PC-9 (cell line): ENCODE measurements at regions not wholly inside any gene's neighbourhood (a gene's known extent, or its start where the extent isn't known, plus 50 kb on each side); places are given as distances from the start of the nearest gene placed in this dataset.
A peak's percentile ranks its signal among the peaks of the same experiment; 100 is the strongest.

Experiments used
- BruUV-seq: library from RNA; stranded (reverse); fragments of 400-500 nt; replicated peaks from 2 replicates; lab custom pipeline; 2021; lab: Mats Ljungman, UMichigan
- CTCF ChIA-PET: fragments of 300-600 bp; sonication (Branson Sonifier 250); formaldehyde crosslinking; loops from one replicate; lab custom pipeline; 2022; ENCODE audit warnings: antibody characterized with exemption; lab: Charles Lee
- POLR2A ChIA-PET: fragments of 300-600 bp; sonication (Branson Sonifier 250); formaldehyde crosslinking; loops from one replicate; lab custom pipeline; 2022; ENCODE audit warnings: antibody characterized with exemption; ENCODE audit not compliant: unreplicated experiment; lab: Charles Lee
- DNase-seq, 2 experiments: peaks; one replicate each; pipeline versions ENCODE4 v3.0.0 to v3.0.0-alpha.2; 2015 to 2022; ENCODE audit warnings: mixed read lengths in 1 of 2
- H2AFZ ChIP-seq: fragments of 200-600 bp; sonication (generic); 2 replicates; pipeline ENCODE4 v1.8.1; 2017; ENCODE audit warnings: antibody characterized with exemption
- H3F3A ChIP-seq: fragments of 200-600 bp; sonication (generic); 2 replicates; pipeline ENCODE4 v1.8.1; 2017; ENCODE audit warnings: antibody characterized with exemption, mild to moderate bottlenecking, low read depth; ENCODE audit not compliant: insufficient read depth
- H3K27ac ChIP-seq: fragments of 200-600 bp; sonication (generic); 2 replicates; pipeline ENCODE4 v1.6.1; 2016; ENCODE audit warnings: mixed run types
- H3K27me3 ChIP-seq: fragments of 200-600 bp; sonication (generic); 2 replicates; pipeline ENCODE4 v1.6.1; 2016; ENCODE audit warnings: low read depth, mixed run types; ENCODE audit not compliant: insufficient read depth
- H3K36me3 ChIP-seq: fragments of 200-600 bp; sonication (generic); 2 replicates; pipeline ENCODE4 v1.6.1; 2016; ENCODE audit warnings: low read depth, mixed run types
- H3K4me1 ChIP-seq: fragments of 200-600 bp; sonication (generic); replicated peaks from 2 replicates; pipeline ENCODE4 v1.6.1; 2016; ENCODE audit warnings: mixed run types; ENCODE audit not compliant: insufficient read depth
- H3K4me2 ChIP-seq: fragments of 200-600 bp; sonication (generic); 2 replicates; pipeline ENCODE4 v1.6.1; 2017; ENCODE audit warnings: mixed run types
- H3K4me3 ChIP-seq: fragments of 200-600 bp; sonication (generic); 2 replicates; pipeline ENCODE4 v1.6.1; 2016; ENCODE audit warnings: mixed run types
- H3K79me2 ChIP-seq: fragments of 200-600 bp; sonication (generic); 2 replicates; pipeline ENCODE4 v1.6.1; 2017; ENCODE audit warnings: low read depth, mixed run types
- H3K9me2 ChIP-seq: fragments of 200-600 bp; sonication (generic); 2 replicates; pipeline ENCODE4 v1.8.1; 2017; ENCODE audit warnings: mild to moderate bottlenecking; ENCODE audit not compliant: insufficient read depth
- H3K9me3 ChIP-seq: fragments of 200-600 bp; sonication (generic); 2 replicates; pipeline ENCODE4 v1.8.1; 2016; ENCODE audit warnings: low read depth; ENCODE audit not compliant: insufficient read depth
- H4K20me1 ChIP-seq: fragments of 200-600 bp; sonication (generic); 2 replicates; pipeline ENCODE4 v1.8.1; 2017; ENCODE audit not compliant: insufficient read depth
- EZH2 ChIP-seq: fragments of 200-600 bp; sonication (generic); IDR thresholded peaks from 2 replicates; pipeline ENCODE4 v1.8.0; 2017; ENCODE audit warnings: antibody characterized with exemption, low read depth
- intact Hi-C: fragments of 100-400 bp; cut with micrococcal nuclease; formaldehyde crosslinking; loops from one replicate; pipeline ENCODE4 v1.10.0; 2022; ENCODE audit not compliant: unreplicated experiment
- TF ChIP-seq, protein P1 (sequence below): fragments of 200-600 bp; sonication (generic); conservative IDR thresholded peaks from 2 replicates; pipeline ENCODE4 v1.6.1; 2017; ENCODE audit warnings: mixed run types, antibody characterized with exemption, mild to moderate bottlenecking, moderate library complexity

DNA sequence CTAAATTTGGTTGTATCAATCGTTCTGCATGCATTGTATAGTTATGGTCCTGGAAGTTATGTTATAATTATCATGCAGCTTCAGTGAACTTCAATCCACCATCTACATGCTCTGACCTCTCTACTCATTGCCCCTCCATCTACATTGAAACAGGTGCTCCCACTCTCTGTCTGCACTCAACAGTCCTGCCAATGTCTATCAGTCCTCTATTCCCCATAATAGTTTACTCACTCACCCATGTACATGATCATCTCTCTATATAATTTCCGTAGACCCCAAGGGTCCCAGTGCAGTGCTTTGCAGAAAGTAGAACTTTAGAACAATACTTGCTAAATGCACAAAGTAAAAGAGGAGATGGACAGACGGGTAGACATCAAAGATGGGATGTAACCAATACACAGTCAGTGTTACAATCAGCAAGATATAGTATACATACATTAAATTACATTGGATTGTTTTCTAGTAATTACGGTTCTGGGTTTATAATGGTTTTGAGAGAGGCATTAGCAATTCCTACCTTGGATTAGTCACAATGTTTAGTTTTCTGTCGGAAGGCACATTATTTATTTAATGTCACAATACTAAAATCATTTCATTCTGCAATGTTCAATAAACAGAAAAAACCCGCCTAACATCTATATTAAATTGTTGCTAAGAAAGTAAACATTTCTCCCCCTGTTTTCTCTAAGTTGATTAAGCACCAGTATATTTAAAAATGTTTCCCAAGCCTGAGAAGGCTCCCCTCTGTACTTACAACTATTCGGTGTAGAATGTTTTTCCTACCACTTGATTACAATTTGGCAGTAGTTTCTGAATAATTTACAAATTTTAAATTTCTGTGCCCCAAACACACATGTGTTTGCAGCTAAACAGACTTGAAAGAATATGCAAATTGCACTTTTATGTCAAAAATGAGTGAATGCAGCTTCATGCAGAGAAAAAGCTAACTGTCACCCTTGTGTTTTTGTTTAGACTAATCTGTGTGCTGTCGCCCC is 94.4 kb upstream of the SIX2 start:
- TF ChIP-seq EZH2 = no peak
- TF ChIP-seq, protein P1, sequence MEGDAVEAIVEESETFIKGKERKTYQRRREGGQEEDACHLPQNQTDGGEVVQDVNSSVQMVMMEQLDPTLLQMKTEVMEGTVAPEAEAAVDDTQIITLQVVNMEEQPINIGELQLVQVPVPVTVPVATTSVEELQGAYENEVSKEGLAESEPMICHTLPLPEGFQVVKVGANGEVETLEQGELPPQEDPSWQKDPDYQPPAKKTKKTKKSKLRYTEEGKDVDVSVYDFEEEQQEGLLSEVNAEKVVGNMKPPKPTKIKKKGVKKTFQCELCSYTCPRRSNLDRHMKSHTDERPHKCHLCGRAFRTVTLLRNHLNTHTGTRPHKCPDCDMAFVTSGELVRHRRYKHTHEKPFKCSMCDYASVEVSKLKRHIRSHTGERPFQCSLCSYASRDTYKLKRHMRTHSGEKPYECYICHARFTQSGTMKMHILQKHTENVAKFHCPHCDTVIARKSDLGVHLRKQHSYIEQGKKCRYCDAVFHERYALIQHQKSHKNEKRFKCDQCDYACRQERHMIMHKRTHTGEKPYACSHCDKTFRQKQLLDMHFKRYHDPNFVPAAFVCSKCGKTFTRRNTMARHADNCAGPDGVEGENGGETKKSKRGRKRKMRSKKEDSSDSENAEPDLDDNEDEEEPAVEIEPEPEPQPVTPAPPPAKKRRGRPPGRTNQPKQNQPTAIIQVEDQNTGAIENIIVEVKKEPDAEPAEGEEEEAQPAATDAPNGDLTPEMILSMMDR = no peak
- peak overlapping the region; percentile 28; the same call in 1 of the 2 replicates for H3K27ac ChIP-seq
- H3K4me2 ChIP-seq = peak overlapping the region; percentile 64
- CTCF ChIA-PET = no interaction called here
- H3F3A ChIP-seq = peaks cover 22% of the 10 kb centered on the region
- DNase-seq = peak in 1 of 2 experiments; percentile 93
- H3K27me3 ChIP-seq = no peaks in the 10 kb centered on the region
- H4K20me1 ChIP-seq = no peaks in the 10 kb centered on the region
- intact Hi-C loops = no loop called here
- H3K4me3 ChIP-seq = no peak overlapping the region
- POLR2A ChIA-PET = no interaction called here
- H3K9me3 ChIP-seq = no peaks in the 10 kb centered on the region
- no peaks in the 10 kb centered on the region for H3K36me3 ChIP-seq
- H2AFZ ChIP-seq = no peak overlapping the region
- peaks cover 43% of the 10 kb centered on the region for H3K4me1 ChIP-seq
- no peaks in the 10 kb centered on the region for H3K79me2 ChIP-seq
- BruUV-seq = no TSS peak
- H3K9me2 ChIP-seq = no peaks in the 10 kb centered on the region

GRCh38 chr2:45102579-45103117 is 93.4 kb upstream of the SIX2 start:
- ChIA-PET CTCF (interaction anchor here (0.6 kb wide), 1 partner anchor 70 kb away, joined by 9 read pairs; no protein-coding TSS in a partner anchor), POLR2A (no interaction called here)
- Histone ChIP-seq H3K79me2 (no peaks in the 10 kb centered on the region), H3K9me2 (no peaks in the 10 kb centered on the region), H3K36me3 (no peaks in the 10 kb centered on the region), H4K20me1 (no peaks in the 10 kb centered on the region), H3K4me1 (peaks cover 43% of the 10 kb centered on the region), H3K4me3 (0 out of 2 replicates have a peak overlapping the region, but pooled peaks have one; percentile 0), H3K27ac (peak overlapping the region; percentile 30), H3K9me3 (no peaks in the 10 kb centered on the region), H3K4me2 (peak overlapping the region; percentile 50), H3K27me3 (no peaks in the 10 kb centered on the region), H2AFZ (no peak overlapping the region), H3F3A (peaks cover 22% of the 10 kb centered on the region)
- TF ChIP-seq EZH2 = no peak
- TF ChIP-seq, protein P1 = no peak
- DNase-seq = peak in 1 of 2 experiments; percentile 66
- BruUV-seq = no TSS peak
- intact Hi-C loops = no loop called here

DNA sequence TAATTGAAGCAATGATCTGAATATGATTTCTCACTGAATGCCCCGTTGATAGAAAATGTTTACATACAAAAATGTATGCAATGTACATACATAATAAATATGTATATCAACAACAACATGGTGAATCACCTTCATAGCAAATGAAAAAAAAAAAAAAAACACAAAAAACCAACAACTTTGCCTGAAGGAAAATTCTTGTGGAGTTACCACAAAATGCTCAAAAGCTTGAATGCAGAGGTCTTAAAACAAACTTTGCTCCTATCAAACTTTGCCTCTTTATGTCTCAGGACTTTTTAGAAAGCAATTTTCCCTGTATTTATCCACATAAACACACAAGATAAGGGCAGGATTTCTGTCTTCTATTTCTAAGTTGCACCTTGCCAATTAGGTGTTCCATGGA is 92.9 kb upstream of the SIX2 start:
- Histone ChIP-seq H3K4me3 (0 out of 2 replicates have a peak overlapping the region, but pooled peaks have one; percentile 0), H3K27me3 (no peaks in the 10 kb centered on the region), H3F3A (peaks cover 22% of the 10 kb centered on the region), H3K27ac (peak overlapping the region; percentile 30), H2AFZ (no peak overlapping the region), H3K4me2 (peak overlapping the region; percentile 50), H3K79me2 (no peaks in the 10 kb centered on the region), H3K9me3 (no peaks in the 10 kb centered on the region), H3K4me1 (peaks cover 43% of the 10 kb centered on the region), H3K9me2 (no peaks in the 10 kb centered on the region), H4K20me1 (no peaks in the 10 kb centered on the region), H3K36me3 (no peaks in the 10 kb centered on the region)
- POLR2A ChIA-PET = no interaction called here
- DNase-seq = peak in 1 of 2 experiments; percentile 85
- no TSS peak for BruUV-seq
- no peak for TF ChIP-seq EZH2
- intact Hi-C loops = no loop called here
- CTCF ChIA-PET = interaction anchor here (0.6 kb wide), 1 partner anchor 70 kb away, joined by 9 read pairs; no protein-coding TSS in a partner anchor
